Fibroblast of skin of right biceps (primary cell): ENCODE measurements at regions not wholly inside any gene's neighbourhood (a gene's known extent, or its start where the extent isn't known, plus 50 kb on each side); places are given as distances from the start of the nearest gene placed in this dataset.

ENCODE experiments used
- DNase-seq: peaks from one replicate; pipeline ENCODE4 v3.0.0-alpha.2; 2013

GRCh38 chr6:77535172-77535571, 71.9 kb upstream of the HTR1B start:
- DNase-seq = no peak

- DNase-seq = no peak
Measured at GRCh38 chr6:77536701-77537100, 73.4 kb upstream of the HTR1B start.

GRCh38 chr6:77543601-77544000, 80.3 kb upstream of the HTR1B start:
- DNase-seq = no peak

GRCh38 chr6:77548190-77548589, 84.9 kb upstream of the HTR1B start:
- no peak for DNase-seq

GRCh38 chr6:77548662-77549366, 85.5 kb upstream of the HTR1B start:
- no peak for DNase-seq

GRCh38 chr6:77551135-77551534, 87.8 kb upstream of the HTR1B start:
- DNase-seq = no peak

- DNase-seq = peak; percentile 0
Measured at GRCh38 chr6:77561768-77562314, 91.0 kb upstream of the MEI4 start.

GRCh38 chr6:77565370-77565769, 87.5 kb upstream of the MEI4 start:
- DNase-seq = no peak

GRCh38 chr6:77566235-77566634, 86.6 kb upstream of the MEI4 start:
- DNase-seq = no peak

GRCh38 chr6:77568570-77568969, 84.3 kb upstream of the MEI4 start:
- DNase-seq = no peak

- no peak for DNase-seq
Measured at GRCh38 chr6:77573843-77574242, 79.0 kb upstream of the MEI4 start.

GRCh38 chr6:77587963-77588362, 64.9 kb upstream of the MEI4 start:
- no peak for DNase-seq
